ENCODE measurements at regions not wholly inside any gene's neighbourhood (a gene's known extent, or its start where the extent isn't known, plus 50 kb on each side); places are given as distances from the start of the nearest gene placed in this dataset.

GRCh38 chr20:51889466-51889865 is 87.1 kb upstream of the SALL4 start:
- H3K4me3 Mint-ChIP-seq (ENCODE audit: unreplicated experiment), result peak overlapping the region; percentile 66

DNA sequence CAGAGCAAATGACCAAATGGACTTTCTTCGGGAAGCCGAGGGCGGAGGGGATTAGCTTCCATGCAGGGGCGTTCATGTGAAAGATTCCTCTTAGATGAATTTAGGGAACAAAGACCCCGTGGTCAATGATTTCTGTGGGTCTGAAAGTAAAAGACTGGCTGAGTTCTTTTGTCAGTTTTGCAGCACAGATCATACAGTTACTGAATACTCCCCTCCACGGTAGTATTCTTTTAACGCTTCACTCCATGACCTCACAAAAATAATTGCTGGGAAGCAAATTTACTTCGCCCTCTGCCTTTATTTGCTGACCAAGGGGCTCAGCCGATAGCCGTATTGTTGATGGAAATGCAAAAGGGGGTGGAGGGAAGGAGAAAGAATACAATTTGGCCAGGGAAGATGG is 86.0 kb upstream of the SALL4 start:
- POLR2A ChIA-PET, result no interaction called here
- no peak for DNase-seq
- H3K27me3 Mint-ChIP-seq (ENCODE audit: insufficient read depth, unreplicated experiment), result no peaks in the 10 kb centered on the region
- CTCF ChIA-PET, result no interaction called here
- no peak for TF ChIP-seq CTCF (IDR thresholded peaks at IDR 0.05; ENCODE audit: insufficient read depth in 1 of 2, low read depth in 1 of 2, low read length in 1 of 2, severe bottlenecking in 1 of 2, unreplicated experiment in 1 of 2)
- H3K4me3 Mint-ChIP-seq (ENCODE audit: unreplicated experiment), result peak overlapping the region; percentile 10
- Histone ChIP-seq H3K9me3 (no peaks in the 10 kb centered on the region), H3K4me1 (peaks cover 41% of the 10 kb centered on the region), H3K27me3 (replicated peaks; ENCODE audit: control insufficient read depth, insufficient read depth, low read length) (no peaks in the 10 kb centered on the region), H3K4me3 (ENCODE audit: low read depth, low read length) (no peak overlapping the region), H3K36me3 (ENCODE audit: control insufficient read depth, insufficient read depth, low read length) (no peaks in the 10 kb centered on the region)
- no peaks in the 10 kb centered on the region for H3K9me3 Mint-ChIP-seq (ENCODE audit: unreplicated experiment)
- peaks cover 38% of the 10 kb centered on the region for H3K4me1 Mint-ChIP-seq (ENCODE audit: low read depth, unreplicated experiment)
- no TSS peak for BruUV-seq (replicated peaks)
- H3K27ac Mint-ChIP-seq (ENCODE audit: unreplicated experiment), result peak overlapping the region; percentile 17
- intact Hi-C loops (cut with micrococcal nuclease; ENCODE audit: unreplicated experiment), result loop anchor here (2.0 kb wide), 1 partner anchor 27 kb away; no protein-coding TSS in a partner anchor
- H3K36me3 Mint-ChIP-seq (ENCODE audit: insufficient read depth, unreplicated experiment), result no peaks in the 10 kb centered on the region

More at GRCh38 chr20:51889466-51889865, 87.1 kb upstream of the SALL4 start:
- Mint-ChIP-seq H3K9me3 (ENCODE audit: unreplicated experiment) (no peaks in the 10 kb centered on the region), H3K36me3 (ENCODE audit: insufficient read depth, unreplicated experiment) (no peaks in the 10 kb centered on the region), H3K4me1 (ENCODE audit: low read depth, unreplicated experiment) (peaks cover 49% of the 10 kb centered on the region), H3K27me3 (ENCODE audit: insufficient read depth, unreplicated experiment) (no peaks in the 10 kb centered on the region), H3K27ac (ENCODE audit: unreplicated experiment) (peak overlapping the region; percentile 77)
- TF ChIP-seq CTCF (IDR thresholded peaks at IDR 0.05; ENCODE audit: insufficient read depth in 1 of 2, low read depth in 1 of 2, low read length in 1 of 2, severe bottlenecking in 1 of 2, unreplicated experiment in 1 of 2), result no peak
- CTCF ChIA-PET, result interaction anchor here (0.6 to 1.8 kb wide), 7 partner anchors 53 to 194 kb away, joined by 3 to 8 read pairs (median 4); partner anchors contain the start of gene ATP9A
- Histone ChIP-seq H3K9me3 (no peaks in the 10 kb centered on the region), H3K4me3 (ENCODE audit: low read depth, low read length) (no peak overlapping the region), H3K36me3 (ENCODE audit: control insufficient read depth, insufficient read depth, low read length) (no peaks in the 10 kb centered on the region), H3K4me1 (peaks cover 52% of the 10 kb centered on the region), H3K27me3 (replicated peaks; ENCODE audit: control insufficient read depth, insufficient read depth, low read length) (no peaks in the 10 kb centered on the region)
- DNase-seq, result peak; percentile 62 to 72
- no TSS peak for BruUV-seq (replicated peaks)
- POLR2A ChIA-PET, result interaction anchor here (0.6 to 0.7 kb wide), 2 partner anchors 45 to 60 kb away, joined by 3 read pairs; no protein-coding TSS in a partner anchor
- intact Hi-C loops (cut with micrococcal nuclease; ENCODE audit: unreplicated experiment), result loop anchor here (1.0 to 2.0 kb wide), 3 partner anchors 17 to 29 kb away; no protein-coding TSS in a partner anchor

DNA sequence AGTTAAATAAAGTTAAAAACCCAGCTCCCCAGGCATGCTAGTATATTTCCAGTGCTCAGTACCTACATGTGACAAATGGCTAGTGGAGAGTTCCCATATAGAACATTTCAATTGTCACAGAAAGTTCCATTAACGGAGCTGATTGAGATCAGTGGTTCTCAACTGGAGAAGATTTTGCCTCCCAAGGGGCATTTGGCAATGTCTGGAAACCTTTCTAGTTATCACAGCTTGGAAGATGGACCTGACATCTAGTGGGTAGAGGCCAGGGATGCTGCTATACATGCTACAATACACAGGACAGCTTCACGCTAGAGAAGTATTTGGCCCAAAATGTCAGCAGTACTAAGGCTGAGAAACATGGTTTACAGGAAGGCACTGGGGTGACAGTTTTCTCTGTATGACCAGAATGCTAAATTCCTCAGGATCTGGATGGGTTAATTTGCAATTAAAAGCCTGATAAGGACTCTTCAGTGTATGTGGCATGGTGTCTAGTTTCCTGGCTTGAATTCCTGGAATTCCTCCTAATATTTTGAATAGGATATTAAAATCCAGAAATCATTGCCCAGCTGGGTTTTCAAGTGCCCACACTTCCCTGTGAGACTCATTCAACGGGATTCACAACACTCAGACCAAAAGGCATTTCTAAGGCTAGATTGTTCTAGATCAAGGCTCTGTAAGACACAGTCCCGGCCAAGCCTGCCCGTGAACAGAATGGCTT is 84.7 kb upstream of the SALL4 start:
- ChIA-PET POLR2A (no interaction called here), CTCF (no interaction called here)
- Histone ChIP-seq H3K4me3 (ENCODE audit: low read depth, low read length) (no peak overlapping the region), H3K9me3 (no peaks in the 10 kb centered on the region), H3K27me3 (replicated peaks; ENCODE audit: control insufficient read depth, insufficient read depth, low read length) (no peaks in the 10 kb centered on the region), H3K36me3 (ENCODE audit: control insufficient read depth, insufficient read depth, low read length) (no peaks in the 10 kb centered on the region), H3K4me1 (peaks cover 38% of the 10 kb centered on the region)
- Mint-ChIP-seq H3K36me3 (ENCODE audit: insufficient read depth, unreplicated experiment) (no peaks in the 10 kb centered on the region), H3K27me3 (ENCODE audit: insufficient read depth, unreplicated experiment) (no peaks in the 10 kb centered on the region), H3K9me3 (ENCODE audit: unreplicated experiment) (no peaks in the 10 kb centered on the region), H3K4me3 (ENCODE audit: unreplicated experiment) (no peak overlapping the region), H3K4me1 (ENCODE audit: low read depth, unreplicated experiment) (peaks cover 36% of the 10 kb centered on the region), H3K27ac (ENCODE audit: unreplicated experiment) (peak overlapping the region; percentile 17)
- BruUV-seq (replicated peaks), result no TSS peak
- no peak for DNase-seq
- intact Hi-C loops (cut with micrococcal nuclease; ENCODE audit: unreplicated experiment), result no loop called here
- no peak for TF ChIP-seq CTCF (IDR thresholded peaks at IDR 0.05; ENCODE audit: insufficient read depth in 1 of 2, low read depth in 1 of 2, low read length in 1 of 2, severe bottlenecking in 1 of 2, unreplicated experiment in 1 of 2)

Measured in Caco-2 (cell line).